LNCaP clone FGC (cell line): ENCODE measurements at regions not wholly inside any gene's neighbourhood (a gene's known extent, or its start where the extent isn't known, plus 50 kb on each side); places are given as distances from the start of the nearest gene placed in this dataset.
"Not testable (repeated sequence)": the region's sequence is repeated elsewhere in the genome, so short reads cannot be mapped to it uniquely, and the experiment has no call there.

ENCODE experiments used
- DNase-seq: peaks from one replicate; pipeline ENCODE4 v3.0.0-alpha.2; 2011; ENCODE audit warnings: low read depth
- H3K4me3 ChIP-seq: 2 replicates; pipeline ENCODE4 v1.5.1; 2011; ENCODE audit warnings: mild to moderate bottlenecking, low read depth, low read length, control low read depth
- TF ChIP-seq, protein P1 (sequence below): IDR thresholded peaks from 2 replicates; pipeline ENCODE4 v1.5.1; 2012; ENCODE audit warnings: mild to moderate bottlenecking; ENCODE audit not compliant: control insufficient read depth, insufficient read depth; ENCODE audit errors: extremely low read depth

DNA sequence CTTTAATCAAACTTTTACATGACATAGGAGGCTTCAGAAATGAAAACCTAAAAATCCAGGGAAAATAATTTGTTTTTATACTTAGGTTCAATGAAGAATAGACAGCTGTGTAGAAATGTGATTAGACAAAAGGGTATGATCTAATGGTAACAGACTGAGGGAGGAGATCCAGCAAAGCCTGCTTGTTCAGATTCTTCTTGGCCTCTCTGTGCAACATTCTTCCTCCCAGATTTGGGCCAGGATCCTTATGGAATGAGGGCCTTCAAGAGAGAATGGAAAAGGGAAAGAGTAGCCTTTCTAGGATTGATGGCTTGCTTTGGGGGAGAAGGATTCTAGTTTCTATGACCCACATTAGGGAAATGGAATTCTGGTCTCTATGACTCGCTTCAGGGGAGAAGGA lies 94.5 kb upstream of the G2E3 start:
- TF ChIP-seq, protein P1, sequence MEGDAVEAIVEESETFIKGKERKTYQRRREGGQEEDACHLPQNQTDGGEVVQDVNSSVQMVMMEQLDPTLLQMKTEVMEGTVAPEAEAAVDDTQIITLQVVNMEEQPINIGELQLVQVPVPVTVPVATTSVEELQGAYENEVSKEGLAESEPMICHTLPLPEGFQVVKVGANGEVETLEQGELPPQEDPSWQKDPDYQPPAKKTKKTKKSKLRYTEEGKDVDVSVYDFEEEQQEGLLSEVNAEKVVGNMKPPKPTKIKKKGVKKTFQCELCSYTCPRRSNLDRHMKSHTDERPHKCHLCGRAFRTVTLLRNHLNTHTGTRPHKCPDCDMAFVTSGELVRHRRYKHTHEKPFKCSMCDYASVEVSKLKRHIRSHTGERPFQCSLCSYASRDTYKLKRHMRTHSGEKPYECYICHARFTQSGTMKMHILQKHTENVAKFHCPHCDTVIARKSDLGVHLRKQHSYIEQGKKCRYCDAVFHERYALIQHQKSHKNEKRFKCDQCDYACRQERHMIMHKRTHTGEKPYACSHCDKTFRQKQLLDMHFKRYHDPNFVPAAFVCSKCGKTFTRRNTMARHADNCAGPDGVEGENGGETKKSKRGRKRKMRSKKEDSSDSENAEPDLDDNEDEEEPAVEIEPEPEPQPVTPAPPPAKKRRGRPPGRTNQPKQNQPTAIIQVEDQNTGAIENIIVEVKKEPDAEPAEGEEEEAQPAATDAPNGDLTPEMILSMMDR = no peak
- H3K4me3 ChIP-seq = no peak overlapping the region
- no peak for DNase-seq

DNA sequence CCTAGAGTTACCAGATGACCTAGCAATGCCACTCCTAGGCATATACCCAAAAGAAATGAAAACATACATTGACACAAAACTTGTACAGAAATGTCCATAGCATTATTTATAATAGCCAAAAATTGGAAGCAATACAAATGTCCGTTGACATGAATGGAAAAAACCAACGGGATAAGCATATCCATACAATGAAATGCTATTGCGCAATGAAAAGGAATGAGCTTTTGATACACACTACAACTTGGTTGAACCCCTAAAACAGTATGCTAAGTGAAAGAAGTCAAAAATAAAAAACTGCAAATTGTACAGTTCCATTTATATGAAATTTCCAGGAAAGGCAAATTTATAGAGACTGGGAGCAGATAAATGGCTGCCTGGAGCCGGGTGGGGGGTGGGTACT lies 90.6 kb upstream of the G2E3 start:
- no peak overlapping the region for H3K4me3 ChIP-seq
- TF ChIP-seq, protein P1 = no peak
- no peak for DNase-seq

DNA sequence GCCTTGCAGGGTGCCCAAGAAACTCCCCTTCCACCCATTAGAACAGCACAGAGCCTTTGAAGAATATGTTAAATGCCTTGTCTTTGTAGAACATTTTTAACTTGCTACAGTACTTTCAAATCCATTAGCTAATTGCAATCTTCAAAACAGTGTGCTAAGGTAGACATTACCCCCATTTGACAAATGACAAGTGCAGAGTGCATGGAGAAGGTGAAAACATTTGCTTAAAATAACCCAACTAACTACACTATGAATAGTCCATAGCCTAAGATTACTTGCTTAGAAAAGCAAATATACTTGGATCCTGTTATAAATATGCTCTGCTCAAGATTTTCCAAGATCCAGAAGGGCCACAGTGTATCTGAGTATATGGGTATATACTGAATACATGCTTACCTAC lies 87.0 kb upstream of the G2E3 start:
- H3K4me3 ChIP-seq = no peak overlapping the region
- TF ChIP-seq, protein P1 = no peak
- no peak for DNase-seq

DNA sequence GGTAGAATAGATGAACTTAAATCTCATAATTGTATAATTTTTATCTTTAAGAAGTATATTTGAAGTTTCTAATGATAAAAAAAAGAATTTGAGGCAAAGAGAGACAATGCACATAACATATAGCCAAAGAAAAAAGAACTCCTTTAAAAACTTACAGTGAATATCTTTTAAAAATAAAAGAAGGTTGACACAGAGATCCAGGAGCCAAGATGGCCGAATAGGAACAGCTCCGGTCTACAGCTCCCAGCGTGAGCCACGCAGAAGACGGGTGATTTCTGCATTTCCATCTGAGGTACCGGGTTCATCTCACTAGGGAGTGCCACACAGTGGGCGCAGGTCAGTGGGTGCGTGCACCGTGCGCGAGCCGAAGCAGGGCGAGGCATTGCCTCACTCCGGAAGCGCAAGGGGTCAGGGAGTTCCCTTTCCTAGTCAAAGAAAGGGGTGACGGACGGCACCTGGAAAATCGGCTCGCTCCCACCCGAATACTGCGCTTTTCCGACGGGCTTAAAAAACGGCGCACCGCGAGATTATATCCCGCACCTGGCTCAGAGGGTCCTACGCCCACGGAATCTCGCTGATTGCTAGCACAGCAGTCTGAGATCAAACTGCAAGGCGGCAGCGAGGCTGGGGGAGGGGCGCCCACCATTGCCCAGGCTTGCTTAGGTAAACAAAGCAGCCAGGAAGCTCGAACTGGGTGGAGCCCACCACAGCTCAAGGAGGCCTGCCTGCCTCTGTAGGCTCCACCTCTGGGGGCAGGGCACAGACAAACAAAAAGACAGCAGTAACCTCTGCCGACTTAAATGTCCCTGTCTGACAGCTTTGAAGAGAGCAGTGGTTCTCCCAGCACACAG lies 84.9 kb upstream of the G2E3 start:
- not testable (repeated sequence) for DNase-seq, H3K4me3 ChIP-seq

DNA sequence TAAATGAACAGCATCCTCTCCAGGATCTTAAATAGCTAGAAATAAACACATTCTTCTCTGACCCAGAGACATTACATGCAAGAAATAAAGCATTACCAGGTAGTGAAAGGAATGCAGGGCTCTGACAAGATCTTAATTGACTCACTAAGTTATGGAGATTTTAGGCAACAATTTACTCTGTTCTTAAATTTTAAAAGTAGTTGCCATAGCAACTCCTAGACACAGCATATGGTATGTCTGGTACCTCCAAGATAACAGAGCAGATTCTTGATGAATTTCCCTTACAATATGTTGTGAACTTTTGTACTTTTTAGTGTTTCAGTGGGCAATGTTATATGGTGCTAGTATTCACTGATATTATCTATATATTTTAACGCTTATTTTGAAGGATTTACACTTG lies 76.7 kb upstream of the G2E3 start:
- no peak overlapping the region for H3K4me3 ChIP-seq
- no peak for DNase-seq
- TF ChIP-seq, protein P1 = no peak

DNA sequence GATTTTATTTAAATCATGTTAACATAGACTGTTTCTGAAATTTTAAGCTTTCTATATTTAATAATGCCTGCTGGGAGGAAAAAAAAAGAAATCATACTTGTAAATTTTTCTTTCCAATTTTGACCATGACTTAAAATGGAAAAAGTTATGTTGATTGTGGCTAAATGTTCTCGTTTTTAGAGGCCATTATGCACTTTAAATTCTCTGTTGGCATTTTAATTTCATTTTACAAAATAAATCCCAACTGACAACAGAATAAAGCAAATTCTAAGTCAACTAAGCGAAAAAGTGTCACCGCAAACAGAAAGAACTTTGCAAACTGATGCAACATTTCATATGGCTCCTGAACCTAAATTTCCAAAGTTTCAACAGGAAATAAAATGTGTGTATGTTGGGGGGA lies 74.8 kb upstream of the G2E3 start:
- no peak for DNase-seq
- no peak overlapping the region for H3K4me3 ChIP-seq
- TF ChIP-seq, protein P1 = no peak

DNA sequence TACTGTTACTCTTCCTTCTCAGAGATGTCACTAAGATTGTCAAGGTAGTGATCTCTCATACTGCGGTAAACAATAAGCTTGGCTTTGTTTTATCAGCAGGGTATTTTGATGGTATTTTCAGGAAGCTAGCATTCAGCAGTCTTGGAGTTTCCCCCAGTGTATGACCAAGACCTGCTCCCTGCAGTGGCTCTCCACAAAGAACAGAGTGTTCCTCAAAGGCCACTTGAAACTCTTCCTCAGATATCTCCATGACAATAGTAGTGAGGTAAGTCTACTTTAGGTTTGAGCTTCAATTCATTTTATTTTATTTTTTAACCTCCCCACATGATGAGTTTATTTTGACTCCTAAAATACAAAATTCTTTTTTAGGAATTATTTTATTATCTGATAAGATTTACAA lies 74.0 kb upstream of the G2E3 start:
- no peak overlapping the region for H3K4me3 ChIP-seq
- TF ChIP-seq, protein P1 = no peak
- DNase-seq = no peak
